ENCODE measurements at regions not wholly inside any gene's neighbourhood (a gene's known extent, or its start where the extent isn't known, plus 50 kb on each side); places are given as distances from the start of the nearest gene placed in this dataset.

- no peak for TF ChIP-seq ZNF407 (CRISPR knock-in tag; IDR thresholded peaks at IDR 0.05; ENCODE audit: not compliant biosample characterization)
- no peak for TF ChIP-seq DRAP1 (CRISPR knock-in tag; IDR thresholded peaks at IDR 0.05)
Measured at GRCh38 chr15:28783873-28784272, 64.6 kb downstream of the GOLGA6L7 start (continued).

GRCh38 chr15:28783466-28783865 is 65.0 kb downstream of the GOLGA6L7 start:
- H3K79me2 ChIP-seq (ENCODE audit: insufficient read depth, low read length), result no peaks in the 10 kb centered on the region
- no peak overlapping the region for H3K4me2 ChIP-seq (ENCODE audit: low read depth, low read length)
- intact Hi-C loops (cut with micrococcal nuclease; ENCODE audit: unreplicated experiment) (no loop called here), in situ Hi-C loops (cut with HindIII; ENCODE audit: extremely low pct_ligation_motif_present, low pct_unique_long_range_greater_than_20kb) (no loop called here)
- TF ChIP-seq BHLHE40 (IDR thresholded peaks at IDR 0.05; ENCODE audit: low read length), result no peak
- no peak for TF ChIP-seq GATA4 (IDR thresholded peaks at IDR 0.05; ENCODE audit: borderline replicate concordance, low read depth)
- no peak for TF ChIP-seq NFE2 (CRISPR knock-in tag; IDR thresholded peaks at IDR 0.05)
- no peak for TF ChIP-seq LCORL (IDR thresholded peaks at IDR 0.05)
- no peak for TF ChIP-seq LCORL (CRISPR knock-in tag; IDR thresholded peaks at IDR 0.05)
- TF ChIP-seq HOXA3 (CRISPR knock-in tag; IDR thresholded peaks at IDR 0.05), result no peak
- TF ChIP-seq ZNF768 (CRISPR knock-in tag; IDR thresholded peaks at IDR 0.05), result no peak
- no peak for TF ChIP-seq ZSCAN31 (CRISPR knock-in tag; IDR thresholded peaks at IDR 0.05; ENCODE audit: low read depth)
- TF ChIP-seq NONO (IDR thresholded peaks at IDR 0.05), result no peak
- no peak for TF ChIP-seq NONO (CRISPR knock-in tag; conservative IDR thresholded peaks at IDR 0.05)
- no peak for TF ChIP-seq ZNF18 (CRISPR knock-in tag; IDR thresholded peaks at IDR 0.05; ENCODE audit: insufficient replicate concordance)
- no peak for TF ChIP-seq HMG20A (CRISPR knock-in tag; IDR thresholded peaks at IDR 0.05; ENCODE audit: borderline replicate concordance)
- TF ChIP-seq SAP130 (CRISPR knock-in tag; IDR thresholded peaks at IDR 0.05; ENCODE audit: low read depth), result no peak
- POLR2A ChIA-PET, result no interaction called here
- no TSS peak for BruUV-seq (replicated peaks)
- no peaks in the 10 kb centered on the region for H3K4me1 ChIP-seq (ENCODE audit: insufficient read depth, low read length)
- no peak overlapping the region for H2AFZ ChIP-seq (ENCODE audit: low read length)
- H3K4me3 ChIP-seq (replicated peaks in 1 of 3; ENCODE audit: insufficient read depth in 1 of 3, low read depth in 2 of 3, low read length in 3 of 3), result no peak overlapping the region
- no peaks in the 10 kb centered on the region for H3K36me3 ChIP-seq (replicated peaks in 1 of 2; ENCODE audit: control insufficient read depth in 1 of 2, insufficient read depth in 2 of 2, low read length in 2 of 2)
- no peak overlapping the region for H3K27ac ChIP-seq (ENCODE audit: extremely low read length, insufficient read depth, low read length)
- CTCF ChIA-PET (ENCODE audit: low intra/inter-chr PET ratio, low total read pairs), result no interaction called here
- 86% methylated on average over 21 of the region's 21 CpGs for WGBS (ENCODE audit: low lambda C conversion rate)
- no peak for FAIRE-seq
- no peak for DNase-seq (ENCODE audit: low spot score)
- ATAC-seq, result no peak
- no peaks in the 10 kb centered on the region for H4K20me1 ChIP-seq (ENCODE audit: insufficient read depth, low read length)
- H3K9ac ChIP-seq (ENCODE audit: insufficient read depth, low read depth, low read length), result no peak overlapping the region
- no peaks in the 10 kb centered on the region for H3K27me3 ChIP-seq (ENCODE audit: control insufficient read depth in 1 of 2, insufficient read depth in 2 of 2, low read length in 2 of 2)
- H3K9me3 ChIP-seq (ENCODE audit: low read length), result no peaks in the 10 kb centered on the region

All from HepG2 (cell line).